HTR-8/SVneo (cell line): ENCODE measurements at regions not wholly inside any gene's neighbourhood (a gene's known extent, or its start where the extent isn't known, plus 50 kb on each side); places are given as distances from the start of the nearest gene placed in this dataset.
"Not testable (repeated sequence)": the region's sequence is repeated elsewhere in the genome, so short reads cannot be mapped to it uniquely, and the experiment has no call there.

ENCODE experiments used
- DNase-seq: peaks from one replicate; pipeline ENCODE4 v3.0.0; 2011; ENCODE audit warnings: low spot score, mixed read lengths; ENCODE audit not compliant: insufficient read length
- FAIRE-seq: peaks from 2 replicates; lab custom pipeline; 2011; peaks lifted over from hg19 to GRCh38; lab: Jason Lieb, UNC

DNA sequence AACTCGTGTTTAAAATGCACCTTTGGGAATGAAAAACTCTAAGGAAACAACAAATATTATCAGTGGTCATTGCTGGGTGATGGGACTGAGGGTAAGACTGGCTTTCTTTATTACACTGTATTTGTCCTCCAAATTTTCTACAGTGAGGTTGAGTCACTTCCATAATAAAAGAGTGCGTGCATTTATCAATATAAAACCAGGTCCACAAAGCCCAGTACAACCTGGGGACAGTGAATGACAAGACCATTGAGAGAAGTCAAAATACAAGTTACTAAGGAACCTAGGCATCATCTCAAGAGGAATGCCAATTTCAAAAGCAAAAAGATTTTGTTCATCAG, 76.4 kb downstream of the MAGED4 start:
- DNase-seq = no peak
- FAIRE-seq = no peak

DNA sequence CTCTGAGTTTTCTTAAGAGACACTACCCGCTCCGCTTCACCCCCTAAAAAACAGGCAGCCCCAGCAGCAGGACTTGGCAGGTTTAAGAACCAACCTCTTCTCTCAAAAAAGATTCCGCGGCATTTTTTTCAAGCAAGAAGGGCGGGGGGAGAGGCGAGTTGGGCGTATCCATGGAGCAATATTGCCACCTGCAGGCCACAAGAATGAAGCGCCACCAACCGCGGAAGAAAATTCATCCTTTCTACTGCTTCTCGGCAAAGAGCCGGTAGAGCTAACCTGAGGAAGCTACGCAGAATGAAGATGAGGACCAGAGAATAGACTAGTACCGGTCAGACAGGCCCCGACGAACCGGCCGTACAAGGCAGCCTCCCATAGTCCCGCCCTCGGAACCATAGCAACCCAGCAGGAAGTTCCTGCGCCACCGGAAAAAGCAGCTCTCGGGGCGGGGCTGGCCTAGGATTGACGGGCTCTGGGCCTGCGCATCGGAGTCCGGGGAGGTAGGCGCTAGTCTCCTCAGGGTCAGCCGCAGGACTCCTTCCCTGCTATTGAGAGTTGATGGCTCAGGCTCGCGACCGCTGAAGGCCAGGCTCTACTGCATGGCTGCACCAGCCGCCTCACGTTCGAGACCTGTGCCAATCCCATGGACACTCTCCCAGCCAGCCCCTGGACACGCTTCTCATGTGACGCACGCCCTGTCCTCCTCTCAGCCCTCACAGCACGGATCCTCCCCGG, 76.9 kb downstream of the MAGED4 start:
- DNase-seq = peak; percentile 46
- no peak for FAIRE-seq

DNA sequence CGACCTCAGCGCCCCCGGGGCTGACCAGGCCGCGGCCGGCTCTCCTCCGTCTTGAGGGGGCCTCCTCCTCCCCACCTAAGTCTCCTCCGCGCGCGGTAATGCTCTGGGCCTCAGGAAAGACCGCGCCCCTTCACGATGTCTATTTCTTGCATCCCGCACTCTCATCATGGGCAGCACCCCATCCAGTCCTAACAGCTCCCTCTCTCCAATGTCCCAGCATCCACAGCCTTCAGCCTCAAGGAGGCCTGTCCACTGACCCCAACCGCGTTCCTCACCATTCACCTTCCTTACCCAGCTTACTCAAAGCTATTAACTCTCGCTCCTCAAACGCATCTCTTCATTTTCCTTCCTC, 77.5 kb downstream of the MAGED4 start:
- FAIRE-seq (no peak), DNase-seq (no peak)

DNA sequence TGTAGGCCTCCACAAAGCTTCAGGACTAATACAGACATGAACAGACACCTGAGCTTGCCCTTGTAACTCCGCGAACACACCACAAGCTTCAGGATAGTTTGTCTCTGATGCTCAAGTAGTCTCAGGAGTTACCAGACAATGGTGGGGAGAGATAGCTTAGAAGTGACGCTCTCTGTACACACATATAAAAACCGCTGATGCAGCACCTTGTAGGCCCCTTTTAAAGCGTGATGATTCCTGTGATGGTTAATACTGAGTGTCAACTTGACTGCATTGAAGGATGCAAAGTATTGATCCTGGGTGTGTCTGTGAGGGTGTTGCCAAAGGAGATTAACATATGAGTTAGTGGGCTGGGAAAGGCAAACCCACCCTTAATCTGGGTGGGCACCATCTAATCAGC, 78.7 kb downstream of the MAGED4 start:
- FAIRE-seq = no peak

DNA sequence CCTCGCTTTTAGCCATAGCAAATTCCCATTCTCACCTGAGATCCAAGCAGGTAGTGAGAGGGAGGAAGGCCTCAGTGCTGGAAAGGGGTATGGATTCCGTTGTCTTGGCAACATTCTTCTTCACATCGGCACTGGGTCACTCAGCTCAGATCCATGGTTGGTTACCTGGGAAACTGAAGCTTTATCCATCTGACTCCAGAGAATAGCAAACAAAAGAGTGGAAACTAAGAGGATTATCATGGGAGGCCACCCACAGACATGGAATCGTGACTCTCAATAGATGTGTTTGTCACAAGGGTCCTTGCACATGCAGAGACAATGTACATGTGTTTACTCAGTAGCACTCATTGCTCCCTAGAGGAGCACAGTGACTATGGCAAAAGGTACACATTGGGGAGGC, 81.0 kb downstream of the MAGED4 start:
- FAIRE-seq = no peak

More for the DNA sequence above, 78.7 kb downstream of the MAGED4 start:
- DNase-seq = no peak

DNA sequence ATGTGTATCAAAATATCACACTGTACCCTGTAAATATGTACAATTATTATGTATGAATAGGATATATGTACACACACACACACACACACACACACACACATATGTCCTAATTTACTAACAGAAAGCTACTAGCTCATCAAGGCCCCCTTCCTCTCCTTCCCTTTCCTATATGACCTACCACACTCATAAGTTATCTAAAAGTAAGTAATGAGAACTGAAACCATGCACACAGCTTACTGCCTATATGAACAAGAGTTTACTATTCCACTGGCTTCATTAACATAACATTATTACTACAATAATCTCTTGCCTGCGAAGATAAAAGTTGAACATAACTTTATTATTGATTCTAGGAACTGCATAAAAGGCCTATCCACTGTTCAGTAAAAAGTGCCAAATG, 83.8 kb downstream of the MAGED4 start:
- not testable (repeated sequence) for DNase-seq, FAIRE-seq

More for the DNA sequence above, 81.0 kb downstream of the MAGED4 start:
- DNase-seq = no peak

DNA sequence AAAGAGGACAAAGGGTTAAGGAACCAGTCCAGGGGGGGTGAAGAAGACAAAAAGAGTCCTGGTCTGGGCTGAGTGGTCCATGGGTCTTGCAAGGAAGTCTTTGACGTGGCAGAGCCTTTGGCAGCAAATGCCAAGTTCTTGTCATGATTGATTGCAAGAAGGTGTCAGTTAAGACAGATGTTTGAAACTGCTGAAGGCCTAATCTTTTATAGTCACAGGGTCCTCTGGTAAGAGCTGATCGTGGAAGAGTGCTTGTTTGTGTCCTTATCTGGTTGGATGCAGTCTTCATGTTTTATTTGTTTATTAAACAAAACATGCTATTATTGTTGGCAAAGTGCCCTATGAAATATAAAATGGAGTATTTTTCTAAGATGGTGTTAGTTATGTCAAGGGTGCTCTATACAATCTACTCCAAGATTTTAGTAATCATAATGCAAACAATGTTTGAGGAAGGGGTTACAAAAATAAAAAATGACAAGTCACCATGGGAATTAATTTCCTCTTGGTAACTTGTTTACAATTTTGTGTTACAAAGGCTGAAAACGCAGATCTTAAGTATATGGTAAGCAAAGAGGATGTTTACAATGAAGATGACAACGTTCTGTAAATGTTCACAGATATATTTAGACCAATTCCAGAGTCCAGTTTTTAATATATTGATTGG, 85.9 kb downstream of the MAGED4 start:
- FAIRE-seq (no peak), DNase-seq (no peak)

DNA sequence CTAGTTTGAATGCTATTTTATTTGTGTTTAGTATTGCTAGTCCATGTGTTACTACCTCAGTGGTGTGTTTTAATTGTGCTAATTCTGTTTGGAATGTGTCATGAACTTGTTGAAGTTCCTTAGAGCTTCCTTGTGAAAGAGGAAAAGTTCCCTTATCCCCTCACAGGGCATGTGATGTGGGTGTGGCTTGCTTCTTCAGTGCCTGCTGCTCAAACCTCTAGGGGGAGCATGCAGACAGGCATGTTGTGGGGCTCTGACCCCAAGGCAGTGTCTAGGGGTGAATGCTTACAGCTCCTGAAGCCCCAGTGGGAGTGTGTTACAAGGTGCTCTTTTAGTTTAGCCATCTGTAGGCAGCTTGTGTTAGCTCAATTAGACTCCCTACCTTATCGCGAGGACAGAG, 86.5 kb downstream of the MAGED4 start:
- FAIRE-seq (no peak), DNase-seq (no peak)

DNA sequence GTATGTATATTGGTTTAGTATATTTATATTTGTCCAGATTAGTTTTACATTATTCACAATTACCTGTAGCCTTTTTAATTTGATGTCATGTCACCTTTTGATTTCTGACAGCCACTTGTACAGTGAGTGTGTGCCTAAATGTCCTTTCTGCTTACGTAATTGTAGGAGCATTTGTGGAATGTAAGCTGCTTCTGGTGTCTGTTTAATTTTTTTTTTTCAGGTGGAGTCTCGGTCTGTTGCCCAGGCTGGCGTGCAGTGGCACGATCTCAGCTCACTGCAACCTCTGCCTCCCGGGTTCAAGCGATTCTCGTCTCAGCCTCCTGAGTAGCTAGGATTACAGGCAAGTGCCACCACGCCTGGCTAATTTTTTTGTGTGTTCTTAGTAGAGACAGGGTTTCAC, 91.2 kb upstream of the XAGE2 start:
- FAIRE-seq = no peak

DNA sequence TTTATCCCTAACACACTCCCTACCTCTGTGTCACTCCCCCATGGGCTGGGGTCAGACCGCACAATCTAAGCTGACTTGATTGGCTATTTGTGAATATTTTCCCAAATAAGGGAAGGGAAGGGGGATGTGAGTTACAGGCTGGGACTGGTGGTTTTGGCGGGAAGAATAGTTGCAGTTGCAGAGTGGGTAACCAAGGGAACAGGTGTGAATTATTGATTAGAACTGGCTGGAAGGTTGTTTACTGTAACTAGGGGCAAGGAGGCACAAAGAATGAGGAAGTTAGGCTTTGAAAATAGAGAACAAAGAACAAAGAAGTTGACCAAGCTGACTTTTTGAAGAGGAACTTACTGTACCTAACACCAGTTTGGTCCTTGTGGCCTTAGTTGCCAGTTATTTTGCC, 88.0 kb upstream of the XAGE2 start:
- no peak for FAIRE-seq
- DNase-seq = no peak

More for the DNA sequence above, 91.2 kb upstream of the XAGE2 start:
- DNase-seq = no peak

DNA sequence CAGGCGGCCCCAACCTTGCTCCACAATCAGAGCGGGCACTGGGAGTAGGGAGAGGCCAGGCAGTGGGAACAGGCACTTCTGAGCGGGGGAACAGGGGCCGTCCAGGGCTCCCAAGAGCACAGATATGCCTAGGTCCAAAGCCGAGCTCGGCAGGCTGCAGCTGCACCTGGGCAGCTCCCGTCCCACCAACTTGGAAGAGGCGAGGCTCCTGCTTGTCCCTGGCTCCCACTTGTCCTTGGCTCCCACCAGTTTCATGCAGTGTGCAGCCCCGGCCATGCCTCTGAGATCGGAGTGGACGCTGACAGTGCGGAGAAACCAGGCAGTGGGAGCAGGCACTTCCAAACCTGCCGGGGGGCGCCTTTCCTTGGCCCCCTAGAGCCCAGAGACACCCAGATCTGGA, 84.0 kb upstream of the XAGE2 start:
- no peak for DNase-seq
- FAIRE-seq = no peak

DNA sequence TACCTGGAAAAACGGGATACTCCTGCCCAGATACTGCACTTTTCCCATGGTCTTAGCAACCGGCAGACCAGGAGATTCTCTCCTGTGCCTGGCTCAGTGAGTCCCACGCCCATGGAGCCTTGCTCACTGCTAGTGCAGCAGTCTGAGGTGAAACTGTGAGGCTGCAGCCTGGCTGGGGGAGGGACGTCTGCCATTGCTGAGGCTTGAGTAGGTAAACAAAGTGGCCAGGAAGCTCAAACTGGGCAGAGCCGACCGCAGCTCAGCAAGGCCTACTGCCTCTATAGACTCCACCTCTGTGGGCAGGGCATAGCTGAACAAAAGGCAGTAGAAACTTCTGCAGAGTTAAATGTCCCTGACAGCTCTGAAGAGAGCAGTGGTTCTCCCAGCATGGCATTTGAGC, 69.9 kb upstream of the XAGE2 start:
- FAIRE-seq, DNase-seq: not testable (repeated sequence)

DNA sequence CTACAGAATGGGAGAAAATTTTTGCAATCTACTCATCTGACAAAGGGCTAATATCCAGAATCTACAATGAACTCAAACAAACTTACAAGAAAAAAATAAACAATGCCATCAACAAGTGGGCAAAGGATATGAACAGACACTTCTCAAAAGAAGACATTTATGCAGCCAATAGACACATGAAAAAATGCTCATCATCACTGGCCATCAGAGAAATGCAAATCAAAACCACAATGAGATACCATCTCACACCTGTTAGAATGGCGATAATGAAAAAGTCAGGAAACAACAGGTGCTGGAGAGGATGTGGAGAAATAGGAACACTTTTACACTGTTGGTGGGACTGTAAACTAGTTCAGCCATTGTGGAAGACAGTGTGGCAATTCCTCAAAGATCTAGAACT, 60.3 kb upstream of the XAGE2 start:
- DNase-seq = not testable (repeated sequence)

More for the DNA sequence above, 60.3 kb upstream of the XAGE2 start:
- FAIRE-seq = not testable (repeated sequence)
